H7 (cell line): ENCODE measurements at regions not wholly inside any gene's neighbourhood (a gene's known extent, or its start where the extent isn't known, plus 50 kb on each side); places are given as distances from the start of the nearest gene placed in this dataset.

Experiments
- DNase-seq: peaks from one replicate; pipeline ENCODE4 v3.0.0; 2012
- H3K27me3 ChIP-seq: 2 replicates; pipeline ENCODE4 v1.6.0; 2011; ENCODE audit warnings: mild to moderate bottlenecking, low read length; ENCODE audit not compliant: control insufficient read depth, insufficient read depth
- H3K36me3 ChIP-seq: replicated peaks from 2 replicates; pipeline ENCODE4 v1.5.1; 2011; ENCODE audit warnings: low read length; ENCODE audit not compliant: control insufficient read depth, insufficient read depth
- H3K4me3 ChIP-seq: 2 replicates; pipeline ENCODE4 v1.5.1; 2011; ENCODE audit warnings: low read depth, mild to moderate bottlenecking, control low read depth, low read length, moderate library complexity; ENCODE audit not compliant: insufficient read depth

- no peak for DNase-seq
- Histone ChIP-seq H3K36me3 (no peaks in the 10 kb centered on the region), H3K4me3 (no peak overlapping the region)
Measured at GRCh38 chr5:57408285-57408684, 74.3 kb downstream of the ACTBL2 start.

GRCh38 chr5:57407391-57407790 is 75.2 kb downstream of the ACTBL2 start:
- DNase-seq, result no peak
- no peak overlapping the region for H3K4me3 ChIP-seq
- no peaks in the 10 kb centered on the region for H3K27me3 ChIP-seq
- no peaks in the 10 kb centered on the region for H3K36me3 ChIP-seq

More at GRCh38 chr5:57408285-57408684, 74.3 kb downstream of the ACTBL2 start:
- no peaks in the 10 kb centered on the region for H3K27me3 ChIP-seq

- no peak overlapping the region for H3K4me3 ChIP-seq
- no peaks in the 10 kb centered on the region for H3K27me3 ChIP-seq
- DNase-seq, result no peak
- H3K36me3 ChIP-seq, result no peaks in the 10 kb centered on the region
Measured at GRCh38 chr5:57406641-57407040, 76.0 kb downstream of the ACTBL2 start.

- Histone ChIP-seq H3K4me3 (no peak overlapping the region), H3K27me3 (no peaks in the 10 kb centered on the region), H3K36me3 (no peaks in the 10 kb centered on the region)
- no peak for DNase-seq
Measured at GRCh38 chr5:57405984-57406383, 76.6 kb downstream of the ACTBL2 start.

- Histone ChIP-seq H3K4me3 (no peak overlapping the region), H3K27me3 (no peaks in the 10 kb centered on the region), H3K36me3 (no peaks in the 10 kb centered on the region)
- no peak for DNase-seq
Measured at GRCh38 chr5:57402761-57403160, 79.8 kb downstream of the ACTBL2 start.

GRCh38 chr5:57402348-57402747 is 80.3 kb downstream of the ACTBL2 start:
- DNase-seq, result no peak
- H3K4me3 ChIP-seq, result no peak overlapping the region
- H3K27me3 ChIP-seq, result no peaks in the 10 kb centered on the region
- no peaks in the 10 kb centered on the region for H3K36me3 ChIP-seq

GRCh38 chr5:57398413-57399093 is 84.1 kb downstream of the ACTBL2 start:
- DNase-seq, result no peak
- Histone ChIP-seq H3K4me3 (no peak overlapping the region), H3K27me3 (no peaks in the 10 kb centered on the region), H3K36me3 (no peaks in the 10 kb centered on the region)

GRCh38 chr5:57396701-57397100 is 85.9 kb downstream of the ACTBL2 start:
- H3K27me3 ChIP-seq, result no peaks in the 10 kb centered on the region
- H3K4me3 ChIP-seq, result no peak overlapping the region
- H3K36me3 ChIP-seq, result no peaks in the 10 kb centered on the region
- DNase-seq, result no peak

- DNase-seq, result no peak
- H3K36me3 ChIP-seq, result no peaks in the 10 kb centered on the region
- no peaks in the 10 kb centered on the region for H3K27me3 ChIP-seq
- no peak overlapping the region for H3K4me3 ChIP-seq
Measured at GRCh38 chr5:57394421-57395210, 88.0 kb downstream of the ACTBL2 start.

- DNase-seq, result no peak
- H3K36me3 ChIP-seq, result no peaks in the 10 kb centered on the region
- H3K4me3 ChIP-seq, result no peak overlapping the region
- no peaks in the 10 kb centered on the region for H3K27me3 ChIP-seq
Measured at GRCh38 chr5:57386958-57387357, 95.7 kb downstream of the ACTBL2 start.

GRCh38 chr5:57383093-57383861 is 99.3 kb downstream of the ACTBL2 start:
- Histone ChIP-seq H3K36me3 (no peaks in the 10 kb centered on the region), H3K27me3 (no peaks in the 10 kb centered on the region), H3K4me3 (no peak overlapping the region)
- DNase-seq, result no peak

GRCh38 chr5:57382655-57383054 is 100.0 kb downstream of the ACTBL2 start:
- DNase-seq, result no peak
- no peaks in the 10 kb centered on the region for H3K36me3 ChIP-seq
- no peaks in the 10 kb centered on the region for H3K27me3 ChIP-seq
- no peak overlapping the region for H3K4me3 ChIP-seq

GRCh38 chr5:57370376-57370775 is 112.2 kb downstream of the ACTBL2 start:
- H3K36me3 ChIP-seq, result no peaks in the 10 kb centered on the region

GRCh38 chr5:57368010-57368409 is 114.6 kb downstream of the ACTBL2 start:
- no peak overlapping the region for H3K4me3 ChIP-seq
- no peak for DNase-seq
- no peaks in the 10 kb centered on the region for H3K36me3 ChIP-seq
- no peaks in the 10 kb centered on the region for H3K27me3 ChIP-seq

More at GRCh38 chr5:57370376-57370775, 112.2 kb downstream of the ACTBL2 start:
- DNase-seq, result no peak
- Histone ChIP-seq H3K27me3 (no peaks in the 10 kb centered on the region), H3K4me3 (no peak overlapping the region)

- H3K36me3 ChIP-seq, result no peaks in the 10 kb centered on the region
- no peaks in the 10 kb centered on the region for H3K27me3 ChIP-seq
- no peak for DNase-seq
- H3K4me3 ChIP-seq, result no peak overlapping the region
Measured at GRCh38 chr5:57366744-57367143, 115.9 kb downstream of the ACTBL2 start.
